ENCODE measurements at regions not wholly inside any gene's neighbourhood (a gene's known extent, or its start where the extent isn't known, plus 50 kb on each side); places are given as distances from the start of the nearest gene placed in this dataset.

DNA sequence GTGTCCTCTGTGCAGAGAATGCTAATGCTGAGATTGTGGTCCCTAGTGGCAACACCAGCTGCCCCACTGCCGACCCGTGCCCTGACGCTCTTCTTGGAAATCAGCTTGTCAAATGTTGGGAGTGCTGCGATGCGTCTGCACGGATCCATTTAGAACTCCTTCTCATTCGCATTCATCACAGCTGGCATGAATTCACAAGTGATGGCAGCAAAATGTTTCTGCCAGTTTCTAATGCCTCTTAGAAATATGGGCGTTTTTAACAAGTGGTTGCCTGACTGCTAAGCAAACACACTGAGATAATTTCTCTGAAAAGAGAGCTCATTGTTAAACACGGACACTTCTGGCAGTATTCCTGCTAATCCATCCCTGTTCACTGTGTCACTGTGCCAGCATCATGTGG lies 131.9 kb upstream of the KCNJ6 start:
- Histone ChIP-seq H3K18ac (ENCODE audit: low read length) (no peak overlapping the region), H4K91ac (ENCODE audit: low read depth, low read length) (no peak overlapping the region), H3K4me3 (ENCODE audit: low read depth, low read length) (no peak overlapping the region), H4K8ac (ENCODE audit: low read depth, low read length) (no peak overlapping the region), H2BK120ac (ENCODE audit: insufficient read depth, low read length, poor library complexity) (no peak overlapping the region), H3K79me1 (ENCODE audit: low read length) (no peaks in the 10 kb centered on the region), H4K12ac (ENCODE audit: low read depth, low read length) (no peak overlapping the region), H3K4me2 (ENCODE audit: low read length) (no peak overlapping the region), H3K9me3 (ENCODE audit: insufficient read depth, low read depth, low read length) (no peaks in the 10 kb centered on the region), H2BK12ac (ENCODE audit: low read length) (no peak overlapping the region), H2AFZ (ENCODE audit: insufficient read depth, low read length, poor library complexity) (no peak overlapping the region), H3K9ac (ENCODE audit: low read length) (no peak overlapping the region), H3K36me3 (ENCODE audit: control insufficient read depth in 1 of 2, insufficient read depth in 2 of 2, low read length in 2 of 2) (no peaks in the 10 kb centered on the region), H3K4ac (ENCODE audit: low read depth, low read length) (no peak overlapping the region), H3K23ac (ENCODE audit: low read length) (no peak overlapping the region), H3K27ac (ENCODE audit: low read depth, low read length) (no peak overlapping the region), H3K4me1 (ENCODE audit: control insufficient read depth in 1 of 2, insufficient read depth in 2 of 2, low read length in 2 of 2) (no peaks in the 10 kb centered on the region), H2BK5ac (ENCODE audit: low read depth, low read length, poor library complexity) (no peak overlapping the region), H3K27me3 (ENCODE audit: insufficient read depth, low read length) (no peaks in the 10 kb centered on the region), H3K79me2 (ENCODE audit: control insufficient read depth, insufficient read depth, low read length, poor library complexity) (no peaks in the 10 kb centered on the region), H2AK5ac (ENCODE audit: low read length) (no peak overlapping the region), H3K14ac (ENCODE audit: low read length) (no peak overlapping the region)
- no CpG with 5 or more reads among the region's 9 CpGs for WGBS (ENCODE audit: extremely low coverage, insufficient coverage, insufficient read length)
- DNase-seq, result no peak

DNA sequence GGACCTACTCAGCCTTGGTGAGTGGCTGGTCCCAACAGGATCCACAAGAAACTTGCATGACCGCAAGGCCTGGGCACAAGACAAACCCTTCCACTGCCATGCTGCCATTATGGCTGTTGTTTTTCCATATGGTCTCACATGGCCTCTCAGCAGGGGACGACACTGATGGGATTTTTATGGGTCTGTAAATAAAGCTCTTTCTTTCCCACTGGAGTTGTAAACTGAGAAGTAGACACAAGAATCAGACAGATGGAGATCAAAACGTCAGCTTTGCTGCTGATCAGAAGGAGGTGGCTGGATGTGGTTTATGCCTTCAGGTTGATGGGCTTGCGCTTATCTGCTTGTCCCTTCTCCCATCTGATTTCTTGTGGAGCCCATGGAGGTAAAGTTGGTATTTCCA lies 138.1 kb upstream of the KCNJ6 start:
- Histone ChIP-seq H4K12ac (ENCODE audit: low read depth, low read length) (no peak overlapping the region), H3K4ac (ENCODE audit: low read depth, low read length) (no peak overlapping the region), H2BK5ac (ENCODE audit: low read depth, low read length, poor library complexity) (no peak overlapping the region), H3K79me1 (ENCODE audit: low read length) (no peaks in the 10 kb centered on the region), H2BK12ac (ENCODE audit: low read length) (no peak overlapping the region), H2BK120ac (ENCODE audit: insufficient read depth, low read length, poor library complexity) (no peak overlapping the region), H2AK5ac (ENCODE audit: low read length) (no peak overlapping the region), H3K9ac (ENCODE audit: low read length) (no peak overlapping the region), H3K9me3 (ENCODE audit: insufficient read depth, low read depth, low read length) (peaks cover under 1% of the 10 kb centered on the region), H3K79me2 (ENCODE audit: control insufficient read depth, insufficient read depth, low read length, poor library complexity) (no peaks in the 10 kb centered on the region), H3K4me2 (ENCODE audit: low read length) (no peak overlapping the region), H3K36me3 (ENCODE audit: control insufficient read depth in 1 of 2, insufficient read depth in 2 of 2, low read length in 2 of 2) (no peaks in the 10 kb centered on the region), H4K8ac (ENCODE audit: low read depth, low read length) (no peak overlapping the region), H2AFZ (ENCODE audit: insufficient read depth, low read length, poor library complexity) (no peak overlapping the region), H3K14ac (ENCODE audit: low read length) (no peak overlapping the region), H3K18ac (ENCODE audit: low read length) (no peak overlapping the region), H3K4me1 (ENCODE audit: control insufficient read depth in 1 of 2, insufficient read depth in 2 of 2, low read length in 2 of 2) (no peaks in the 10 kb centered on the region), H4K91ac (ENCODE audit: low read depth, low read length) (no peak overlapping the region), H3K27me3 (ENCODE audit: insufficient read depth, low read length) (no peaks in the 10 kb centered on the region), H3K4me3 (ENCODE audit: low read depth, low read length) (no peak overlapping the region), H3K23ac (ENCODE audit: low read length) (no peak overlapping the region), H3K27ac (ENCODE audit: low read depth, low read length) (no peak overlapping the region)
- no peak for DNase-seq
- no CpG with 5 or more reads among the region's 4 CpGs for whole genome bisulfite sequencing (ENCODE audit: extremely low coverage, insufficient coverage, insufficient read length)

DNA sequence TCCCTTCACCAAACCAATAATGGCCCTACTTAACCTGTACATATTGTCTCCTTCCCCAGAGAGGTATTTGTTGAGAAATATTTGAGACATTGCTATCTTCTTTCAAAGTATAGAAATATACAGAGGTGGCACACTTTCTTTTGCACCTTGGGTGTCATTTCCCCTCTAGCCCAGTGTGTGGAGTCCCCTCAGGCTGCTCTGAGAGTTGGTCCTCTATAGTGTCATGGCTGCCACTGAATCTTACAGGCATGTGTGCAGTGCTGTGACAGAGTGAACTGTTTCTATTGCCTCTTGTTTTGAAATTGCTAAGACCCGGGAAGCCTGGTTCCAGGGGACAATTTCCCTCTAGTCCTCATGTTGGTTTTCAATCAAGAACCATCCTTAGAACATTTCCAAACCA lies 140.2 kb upstream of the KCNJ6 start:
- H4K12ac ChIP-seq (ENCODE audit: low read depth, low read length), result no peak overlapping the region
- no peaks in the 10 kb centered on the region for H3K27me3 ChIP-seq (ENCODE audit: insufficient read depth, low read length)
- H3K23ac ChIP-seq (ENCODE audit: low read length), result no peak overlapping the region
- H3K79me1 ChIP-seq (ENCODE audit: low read length), result no peaks in the 10 kb centered on the region
- H2AK5ac ChIP-seq (ENCODE audit: low read length), result no peak overlapping the region
- no peaks in the 10 kb centered on the region for H3K36me3 ChIP-seq (ENCODE audit: control insufficient read depth in 1 of 2, insufficient read depth in 2 of 2, low read length in 2 of 2)
- WGBS (ENCODE audit: extremely low coverage, insufficient coverage, insufficient read length), result no CpG with 5 or more reads among the region's 1 CpG
- no peak overlapping the region for H2BK5ac ChIP-seq (ENCODE audit: low read depth, low read length, poor library complexity)
- H3K4me1 ChIP-seq (ENCODE audit: control insufficient read depth in 1 of 2, insufficient read depth in 2 of 2, low read length in 2 of 2), result no peaks in the 10 kb centered on the region
- no peak overlapping the region for H3K4me3 ChIP-seq (ENCODE audit: low read depth, low read length)
- no peak for DNase-seq
- no peak overlapping the region for H2BK12ac ChIP-seq (ENCODE audit: low read length)
- H3K4me2 ChIP-seq (ENCODE audit: low read length), result no peak overlapping the region
- H3K9ac ChIP-seq (ENCODE audit: low read length), result no peak overlapping the region
- H4K8ac ChIP-seq (ENCODE audit: low read depth, low read length), result no peak overlapping the region
- no peak overlapping the region for H3K18ac ChIP-seq (ENCODE audit: low read length)
- no peaks in the 10 kb centered on the region for H3K79me2 ChIP-seq (ENCODE audit: control insufficient read depth, insufficient read depth, low read length, poor library complexity)
- no peak overlapping the region for H3K27ac ChIP-seq (ENCODE audit: low read depth, low read length)
- no peak overlapping the region for H3K4ac ChIP-seq (ENCODE audit: low read depth, low read length)
- peaks cover 2% of the 10 kb centered on the region for H3K9me3 ChIP-seq (ENCODE audit: insufficient read depth, low read depth, low read length)
- no peak overlapping the region for H2BK120ac ChIP-seq (ENCODE audit: insufficient read depth, low read length, poor library complexity)
- no peak overlapping the region for H4K91ac ChIP-seq (ENCODE audit: low read depth, low read length)
- no peak overlapping the region for H2AFZ ChIP-seq (ENCODE audit: insufficient read depth, low read length, poor library complexity)
- no peak overlapping the region for H3K14ac ChIP-seq (ENCODE audit: low read length)

DNA sequence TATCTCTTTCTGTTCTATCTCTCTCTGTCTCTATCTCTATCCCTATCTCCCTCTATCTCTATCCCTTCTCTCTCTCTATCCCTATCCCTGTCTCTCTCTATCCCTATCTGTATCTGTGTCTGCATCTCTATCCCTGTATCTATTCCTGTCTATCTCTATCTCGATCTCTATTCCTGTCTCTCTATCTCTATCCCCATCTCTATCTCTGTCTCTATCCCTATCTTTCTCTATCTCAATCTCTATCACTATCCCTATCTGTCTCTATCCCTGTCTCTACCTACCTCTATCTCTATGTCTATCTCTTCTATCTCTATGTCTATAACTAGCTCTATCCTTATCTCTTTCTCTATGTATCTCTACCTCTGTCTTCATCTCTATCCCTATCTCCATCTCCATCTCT lies 141.4 kb upstream of the KCNJ6 start:
- no peak overlapping the region for H2BK120ac ChIP-seq (ENCODE audit: insufficient read depth, low read length, poor library complexity)
- H2AK5ac ChIP-seq (ENCODE audit: low read length), result no peak overlapping the region
- no peak overlapping the region for H2BK12ac ChIP-seq (ENCODE audit: low read length)
- peak in 1 of 2 donors; percentile 56 for DNase-seq
- no peaks in the 10 kb centered on the region for H3K36me3 ChIP-seq (ENCODE audit: control insufficient read depth in 1 of 2, insufficient read depth in 2 of 2, low read length in 2 of 2)
- WGBS (ENCODE audit: extremely low coverage, insufficient coverage, insufficient read length), result no CpG with 5 or more reads among the region's 1 CpG
- no peak overlapping the region for H4K8ac ChIP-seq (ENCODE audit: low read depth, low read length)
- no peak overlapping the region for H3K4me2 ChIP-seq (ENCODE audit: low read length)
- no peak overlapping the region for H3K4me3 ChIP-seq (ENCODE audit: low read depth, low read length)
- H3K9me3 ChIP-seq (ENCODE audit: insufficient read depth, low read depth, low read length), result peaks cover 2% of the 10 kb centered on the region
- H3K9ac ChIP-seq (ENCODE audit: low read length), result no peak overlapping the region
- H3K4me1 ChIP-seq (ENCODE audit: control insufficient read depth in 1 of 2, insufficient read depth in 2 of 2, low read length in 2 of 2), result no peaks in the 10 kb centered on the region
- H4K91ac ChIP-seq (ENCODE audit: low read depth, low read length), result no peak overlapping the region
- no peak overlapping the region for H2AFZ ChIP-seq (ENCODE audit: insufficient read depth, low read length, poor library complexity)
- H3K79me1 ChIP-seq (ENCODE audit: low read length), result no peaks in the 10 kb centered on the region
- H3K14ac ChIP-seq (ENCODE audit: low read length), result no peak overlapping the region
- H3K4ac ChIP-seq (ENCODE audit: low read depth, low read length), result no peak overlapping the region
- no peak overlapping the region for H3K23ac ChIP-seq (ENCODE audit: low read length)
- H3K27ac ChIP-seq (ENCODE audit: low read depth, low read length), result no peak overlapping the region
- H3K27me3 ChIP-seq (ENCODE audit: insufficient read depth, low read length), result no peaks in the 10 kb centered on the region
- H4K12ac ChIP-seq (ENCODE audit: low read depth, low read length), result no peak overlapping the region
- no peaks in the 10 kb centered on the region for H3K79me2 ChIP-seq (ENCODE audit: control insufficient read depth, insufficient read depth, low read length, poor library complexity)
- H3K18ac ChIP-seq (ENCODE audit: low read length), result no peak overlapping the region
- no peak overlapping the region for H2BK5ac ChIP-seq (ENCODE audit: low read depth, low read length, poor library complexity)

Data from trophoblast cell (in vitro differentiated cells and primary cell).